ENCODE measurements at regions not wholly inside any gene's neighbourhood (a gene's known extent, or its start where the extent isn't known, plus 50 kb on each side); places are given as distances from the start of the nearest gene placed in this dataset.

GRCh38 chr1:185567440-185567839, 166.8 kb upstream of the HMCN1 start:
- DNase-seq (ENCODE audit: low spot score), result no peak
- Histone ChIP-seq H2AFZ (no peak overlapping the region), H3K4me3 (no peak overlapping the region), H3K4me2 (peak overlapping the region; percentile 8), H4K20me1 (ENCODE audit: insufficient read depth, poor library complexity, severe bottlenecking) (no peaks in the 10 kb centered on the region), H3K9me3 (ENCODE audit: low read depth) (no peaks in the 10 kb centered on the region), H3K36me3 (replicated peaks; ENCODE audit: insufficient read depth, low read depth) (no peaks in the 10 kb centered on the region), H3K4me1 (ENCODE audit: insufficient read depth) (peaks cover 7% of the 10 kb centered on the region), H3K27ac (peak overlapping the region; percentile 10), H3K79me2 (no peaks in the 10 kb centered on the region), H3K9me2 (replicated peaks; ENCODE audit: insufficient read depth) (no peaks in the 10 kb centered on the region), H3K27me3 (no peaks in the 10 kb centered on the region)
- 23% methylated on average over 2 of the region's 2 CpGs for WGBS (ENCODE audit: low lambda C conversion rate, missing lambda C conversion rate)
- TF ChIP-seq EZH2phosphoT487 (IDR thresholded peaks at IDR 0.05; ENCODE audit: low read depth, severe bottlenecking, unreplicated experiment) (no peak), CTCF (IDR thresholded peaks at IDR 0.05; ENCODE audit: poor library complexity) (no peak), EZH2 (IDR thresholded peaks at IDR 0.05; ENCODE audit: borderline replicate concordance) (no peak)

GRCh38 chr1:185566995-185567394, 167.2 kb upstream of the HMCN1 start:
- H3K4me2 ChIP-seq, result peak overlapping the region; percentile 8
- 37% methylated on average over 4 of the region's 4 CpGs for WGBS (ENCODE audit: low lambda C conversion rate, missing lambda C conversion rate)
- no peaks in the 10 kb centered on the region for H4K20me1 ChIP-seq (ENCODE audit: insufficient read depth, poor library complexity, severe bottlenecking)
- H3K9me2 ChIP-seq (replicated peaks; ENCODE audit: insufficient read depth), result no peaks in the 10 kb centered on the region
- no peak overlapping the region for H3K4me3 ChIP-seq
- no peaks in the 10 kb centered on the region for H3K9me3 ChIP-seq (ENCODE audit: low read depth)
- no peaks in the 10 kb centered on the region for H3K36me3 ChIP-seq (replicated peaks; ENCODE audit: insufficient read depth, low read depth)
- no peaks in the 10 kb centered on the region for H3K79me2 ChIP-seq
- peaks cover 7% of the 10 kb centered on the region for H3K4me1 ChIP-seq (ENCODE audit: insufficient read depth)
- no peaks in the 10 kb centered on the region for H3K27me3 ChIP-seq
- no peak overlapping the region for H2AFZ ChIP-seq
- peak overlapping the region; percentile 10 for H3K27ac ChIP-seq
- TF ChIP-seq EZH2 (IDR thresholded peaks at IDR 0.05; ENCODE audit: borderline replicate concordance), result no peak
- no peak for TF ChIP-seq CTCF (IDR thresholded peaks at IDR 0.05; ENCODE audit: poor library complexity)
- no peak for TF ChIP-seq EZH2phosphoT487 (IDR thresholded peaks at IDR 0.05; ENCODE audit: low read depth, severe bottlenecking, unreplicated experiment)
- peak; percentile 43 for DNase-seq (ENCODE audit: low spot score)

GRCh38 chr1:185565302-185565701, 168.9 kb upstream of the HMCN1 start:
- Histone ChIP-seq H3K27me3 (no peaks in the 10 kb centered on the region), H3K4me2 (no peak overlapping the region), H2AFZ (no peak overlapping the region), H3K4me3 (no peak overlapping the region), H3K9me2 (replicated peaks; ENCODE audit: insufficient read depth) (no peaks in the 10 kb centered on the region), H3K27ac (no peak overlapping the region), H3K79me2 (no peaks in the 10 kb centered on the region), H3K9me3 (ENCODE audit: low read depth) (no peaks in the 10 kb centered on the region), H3K36me3 (replicated peaks; ENCODE audit: insufficient read depth, low read depth) (no peaks in the 10 kb centered on the region), H3K4me1 (ENCODE audit: insufficient read depth) (peaks cover 7% of the 10 kb centered on the region), H4K20me1 (ENCODE audit: insufficient read depth, poor library complexity, severe bottlenecking) (no peaks in the 10 kb centered on the region)
- TF ChIP-seq EZH2 (IDR thresholded peaks at IDR 0.05; ENCODE audit: borderline replicate concordance) (no peak), CTCF (IDR thresholded peaks at IDR 0.05; ENCODE audit: poor library complexity) (no peak), EZH2phosphoT487 (IDR thresholded peaks at IDR 0.05; ENCODE audit: low read depth, severe bottlenecking, unreplicated experiment) (no peak)
- peak; percentile 25 for DNase-seq (ENCODE audit: low spot score)
- whole genome bisulfite sequencing (ENCODE audit: low lambda C conversion rate, missing lambda C conversion rate), result 45% methylated on average over 5 of the region's 5 CpGs

- H3K27ac ChIP-seq, result peak overlapping the region; percentile 10
- no peaks in the 10 kb centered on the region for H3K27me3 ChIP-seq
- no peak overlapping the region for H2AFZ ChIP-seq
These were observed 169.4 kb upstream of the HMCN1 start for GRCh38 chr1:185564816-185565215.

More at GRCh38 chr1:185564816-185565215, 169.4 kb upstream of the HMCN1 start:
- no peaks in the 10 kb centered on the region for H3K9me2 ChIP-seq (replicated peaks; ENCODE audit: insufficient read depth)
- H3K4me1 ChIP-seq (ENCODE audit: insufficient read depth), result peaks cover 7% of the 10 kb centered on the region
- H4K20me1 ChIP-seq (ENCODE audit: insufficient read depth, poor library complexity, severe bottlenecking), result no peaks in the 10 kb centered on the region
- WGBS (ENCODE audit: low lambda C conversion rate, missing lambda C conversion rate), result 84% methylated on average over 1 of the region's 1 CpG
- no peaks in the 10 kb centered on the region for H3K9me3 ChIP-seq (ENCODE audit: low read depth)
- no peak overlapping the region for H3K4me2 ChIP-seq
- no peaks in the 10 kb centered on the region for H3K79me2 ChIP-seq
- no peaks in the 10 kb centered on the region for H3K36me3 ChIP-seq (replicated peaks; ENCODE audit: insufficient read depth, low read depth)
- no peak overlapping the region for H3K4me3 ChIP-seq
- no peak for DNase-seq (ENCODE audit: low spot score)
- TF ChIP-seq EZH2 (IDR thresholded peaks at IDR 0.05; ENCODE audit: borderline replicate concordance) (no peak), EZH2phosphoT487 (IDR thresholded peaks at IDR 0.05; ENCODE audit: low read depth, severe bottlenecking, unreplicated experiment) (no peak), CTCF (IDR thresholded peaks at IDR 0.05; ENCODE audit: poor library complexity) (no peak)

All from hepatocyte (in vitro differentiated cells).